GM12892 (cell line): ENCODE measurements at regions not wholly inside any gene's neighbourhood (a gene's known extent, or its start where the extent isn't known, plus 50 kb on each side); places are given as distances from the start of the nearest gene placed in this dataset.

ENCODE experiments used
- POLR2A ChIP-seq: IDR thresholded peaks from 2 replicates; pipeline ENCODE4 v1.6.1; 2011; ENCODE audit warnings: low read depth, low read length, control low read depth
- POLR2AphosphoS5 ChIP-seq: IDR thresholded peaks from 2 replicates; pipeline ENCODE4 v1.6.1; 2011; ENCODE audit warnings: low read depth, low read length, control low read depth
- TAF1 ChIP-seq: IDR thresholded peaks from 2 replicates; pipeline ENCODE4 v1.6.1; 2011; ENCODE audit warnings: low read depth, mild to moderate bottlenecking, control low read depth, low read length, borderline replicate concordance

GRCh38 chr5:171639205-171639621 lies 146.4 kb upstream of the SMIM23 start:
- TF ChIP-seq POLR2A = no peak
- TF ChIP-seq POLR2AphosphoS5 = no peak
- TF ChIP-seq TAF1 = no peak
